Ramos (cell line): ENCODE measurements at regions not wholly inside any gene's neighbourhood (a gene's known extent, or its start where the extent isn't known, plus 50 kb on each side); places are given as distances from the start of the nearest gene placed in this dataset.
"Not testable (repeated sequence)": the region's sequence is repeated elsewhere in the genome, so short reads cannot be mapped to it uniquely, and the experiment has no call there.

Source experiments
- in situ Hi-C: fragments of 300-500 bp; cut with MboI; formaldehyde crosslinking; loops from one replicate; pipeline ENCODE4 v1.14.3; 2022; ENCODE audit warnings: low sequenced_read_pairs; ENCODE audit not compliant: unreplicated experiment

DNA sequence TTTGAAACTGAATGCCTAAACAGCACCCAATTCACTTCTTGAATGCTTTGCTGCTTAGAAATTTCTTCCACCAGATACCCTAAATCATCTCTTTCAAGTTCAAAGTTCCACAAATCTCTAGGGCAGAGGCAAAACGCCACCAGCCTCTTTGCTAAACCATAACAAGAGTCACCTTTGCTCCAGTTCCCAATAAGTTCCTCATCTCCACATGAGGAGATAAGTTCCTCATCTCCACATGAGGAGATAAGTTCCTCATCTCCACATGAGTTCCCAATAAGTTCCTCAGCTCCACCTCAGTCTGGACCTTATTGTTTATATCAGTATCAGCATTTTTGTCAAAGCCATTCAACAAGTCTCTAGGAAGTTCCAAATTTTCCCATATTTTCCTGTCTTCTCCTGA is 123.9 kb upstream of the MEOX2 start:
- in situ Hi-C loops = not testable (repeated sequence)

DNA sequence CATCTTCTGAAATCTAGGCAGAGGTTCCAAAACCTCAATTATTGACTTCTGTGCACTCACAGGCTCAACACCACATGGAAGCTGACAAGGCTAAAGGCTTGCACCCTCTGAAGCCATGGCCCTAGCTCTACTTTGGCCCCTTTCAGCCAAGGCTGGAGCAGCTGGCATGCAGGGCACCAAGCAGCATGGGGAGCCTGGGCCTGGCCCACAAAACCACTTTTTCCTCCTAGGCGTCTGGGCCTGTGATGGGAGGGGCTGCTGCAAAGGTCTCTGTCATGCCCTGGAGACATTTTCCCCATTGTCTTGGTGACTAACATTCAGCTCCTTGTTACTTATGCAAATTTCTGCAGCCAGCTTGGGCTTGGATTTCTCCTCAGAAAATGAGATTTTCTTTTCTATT is 123.5 kb upstream of the MEOX2 start:
- in situ Hi-C loops = not testable (repeated sequence)

DNA sequence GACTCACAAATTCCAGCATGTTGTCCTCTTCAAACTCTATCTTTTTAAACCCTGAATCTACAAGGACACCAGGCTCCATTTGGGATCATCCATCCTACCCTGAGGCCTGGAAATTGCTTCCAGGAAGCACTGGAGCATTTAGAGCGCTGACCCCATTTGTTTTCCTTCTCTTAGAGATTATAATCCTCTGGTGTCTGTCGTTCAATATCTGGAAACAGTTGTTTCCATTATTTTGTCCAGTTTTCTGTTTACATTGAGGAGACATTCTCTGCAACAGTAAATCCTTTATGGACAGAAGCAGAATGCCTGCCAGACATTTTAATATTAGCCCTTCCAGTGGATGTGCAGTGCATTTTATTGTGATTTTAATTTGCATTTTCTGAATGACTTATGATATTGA is 119.4 kb upstream of the MEOX2 start:
- in situ Hi-C loops = no loop called here

DNA sequence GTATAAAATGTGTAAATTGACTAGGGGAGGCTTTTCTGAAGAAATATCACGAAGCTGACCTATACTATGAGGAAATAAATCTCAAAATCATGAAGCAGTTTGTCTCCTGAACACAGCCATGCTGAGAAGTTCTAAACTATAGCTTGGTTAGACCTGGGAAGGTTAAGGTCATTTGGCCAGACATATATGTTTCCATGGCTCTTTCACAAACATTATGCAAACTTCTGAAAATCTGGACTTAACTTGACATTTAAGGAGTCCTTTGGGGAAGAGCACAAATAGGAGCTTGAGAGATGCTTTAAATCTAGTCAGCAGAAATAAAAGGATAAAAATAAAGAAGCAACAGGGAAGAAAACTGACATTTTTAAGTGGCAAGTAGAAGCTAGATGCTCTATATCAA is 115.9 kb upstream of the MEOX2 start:
- in situ Hi-C loops = no loop called here

DNA sequence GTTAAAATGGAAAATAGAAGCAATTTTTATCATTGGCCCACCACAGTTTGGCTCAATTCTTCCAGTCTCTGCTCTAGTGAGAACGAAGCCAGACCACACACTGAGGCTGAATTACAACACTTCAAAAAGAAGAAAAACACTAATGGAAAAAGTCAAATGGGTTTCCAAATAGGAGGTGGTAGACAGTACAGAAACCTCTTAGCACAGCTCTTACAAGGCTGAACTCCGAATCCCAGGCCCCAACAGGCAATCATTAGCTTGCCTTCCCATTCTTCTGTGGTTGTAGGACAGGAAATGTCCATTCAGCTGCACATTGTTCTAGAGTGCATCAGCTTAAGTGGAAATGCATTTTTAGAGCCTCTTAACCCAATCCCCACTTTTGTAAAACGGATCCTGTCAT is 115.1 kb upstream of the MEOX2 start:
- in situ Hi-C loops = no loop called here

DNA sequence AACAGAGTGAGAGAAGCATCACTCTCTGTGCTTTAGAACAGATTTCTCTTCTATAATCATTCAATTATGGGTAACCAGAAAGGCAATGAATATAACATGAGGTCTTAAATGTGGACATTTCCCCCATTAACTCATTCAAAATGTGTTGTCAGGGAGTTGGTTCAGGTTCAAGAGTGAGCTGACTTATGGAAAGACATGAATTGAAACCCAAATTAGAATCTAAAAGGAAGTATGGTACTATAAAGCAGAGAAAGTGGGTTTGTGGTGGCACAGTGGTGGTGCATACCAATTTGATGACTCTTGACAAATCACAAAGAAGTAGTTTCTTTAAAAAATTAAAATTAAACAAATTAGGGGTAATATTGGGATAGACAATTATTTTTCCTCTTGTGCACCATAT is 114.6 kb upstream of the MEOX2 start:
- in situ Hi-C loops = no loop called here

DNA sequence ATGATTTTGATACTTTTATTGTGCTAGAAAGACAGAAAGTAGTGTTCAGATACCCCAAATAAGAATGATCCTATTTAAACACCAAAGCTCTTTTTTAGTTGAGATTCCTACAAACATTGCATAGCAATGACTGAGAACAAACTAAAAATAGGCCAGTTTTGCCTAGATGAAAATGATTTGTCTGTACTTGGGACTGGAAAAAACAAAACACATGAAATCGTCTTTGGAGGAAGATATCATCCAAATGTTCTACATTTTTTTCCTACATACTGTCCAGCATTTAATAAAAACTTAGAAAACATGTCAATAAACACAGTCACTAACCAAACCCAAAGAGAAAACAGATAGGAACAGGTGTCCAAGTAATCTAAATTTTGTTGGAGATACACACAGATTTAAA is 111.6 kb upstream of the MEOX2 start:
- in situ Hi-C loops = no loop called here

DNA sequence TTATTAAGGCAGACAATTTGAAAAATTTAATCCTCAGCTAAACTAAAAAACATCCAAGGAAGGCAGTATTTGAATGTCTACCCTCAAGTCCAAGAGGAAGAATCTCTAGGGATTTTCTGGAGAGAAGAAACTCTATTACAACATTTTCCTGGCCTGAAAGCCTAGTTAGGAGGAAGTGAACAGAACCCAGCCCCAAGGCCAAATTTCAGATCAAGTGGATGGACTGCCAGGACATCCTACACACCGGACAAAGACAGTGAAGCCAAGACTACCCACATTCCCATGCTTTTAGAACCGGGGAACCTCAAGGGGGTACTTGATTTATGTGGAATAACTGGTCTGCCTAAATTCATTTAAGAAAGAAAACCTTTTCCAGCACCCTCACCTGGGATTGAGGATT is 108.9 kb upstream of the MEOX2 start:
- in situ Hi-C loops = no loop called here

DNA sequence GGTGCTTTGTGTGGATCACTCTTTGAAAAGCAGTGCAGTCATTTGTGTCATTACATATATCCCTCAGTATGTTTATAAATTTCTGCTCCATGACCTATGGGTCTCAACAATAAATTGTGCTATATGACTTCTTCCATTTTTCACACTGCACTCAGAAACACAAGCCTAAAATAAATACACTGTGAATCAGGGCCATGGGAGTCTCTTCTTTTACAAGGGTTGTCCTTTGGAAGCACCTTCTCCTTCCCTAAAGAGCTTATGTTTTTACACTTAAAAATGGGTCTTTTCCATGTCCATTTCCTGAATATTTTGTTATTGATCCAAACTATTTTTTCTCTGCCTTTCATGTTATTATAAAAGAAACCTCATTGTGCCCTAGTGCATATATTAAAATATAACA is 108.3 kb upstream of the MEOX2 start:
- in situ Hi-C loops = no loop called here

DNA sequence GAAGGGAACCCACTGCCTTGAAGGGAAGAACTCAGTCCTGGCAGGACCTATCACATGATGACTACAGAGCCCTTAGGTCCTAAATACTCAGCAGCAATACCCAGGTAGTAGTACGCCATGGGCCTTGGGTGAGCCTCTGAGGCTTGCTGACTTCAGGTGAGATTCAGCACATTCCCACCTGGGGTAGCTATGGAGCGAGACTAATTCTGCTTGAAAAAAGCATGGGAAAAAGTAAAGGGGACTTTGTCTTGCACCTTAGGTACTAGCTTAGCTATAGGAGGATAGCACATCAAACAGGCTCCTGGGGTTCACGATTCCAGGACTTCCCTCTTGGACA is 98.2 kb upstream of the MEOX2 start:
- in situ Hi-C loops = no loop called here

DNA sequence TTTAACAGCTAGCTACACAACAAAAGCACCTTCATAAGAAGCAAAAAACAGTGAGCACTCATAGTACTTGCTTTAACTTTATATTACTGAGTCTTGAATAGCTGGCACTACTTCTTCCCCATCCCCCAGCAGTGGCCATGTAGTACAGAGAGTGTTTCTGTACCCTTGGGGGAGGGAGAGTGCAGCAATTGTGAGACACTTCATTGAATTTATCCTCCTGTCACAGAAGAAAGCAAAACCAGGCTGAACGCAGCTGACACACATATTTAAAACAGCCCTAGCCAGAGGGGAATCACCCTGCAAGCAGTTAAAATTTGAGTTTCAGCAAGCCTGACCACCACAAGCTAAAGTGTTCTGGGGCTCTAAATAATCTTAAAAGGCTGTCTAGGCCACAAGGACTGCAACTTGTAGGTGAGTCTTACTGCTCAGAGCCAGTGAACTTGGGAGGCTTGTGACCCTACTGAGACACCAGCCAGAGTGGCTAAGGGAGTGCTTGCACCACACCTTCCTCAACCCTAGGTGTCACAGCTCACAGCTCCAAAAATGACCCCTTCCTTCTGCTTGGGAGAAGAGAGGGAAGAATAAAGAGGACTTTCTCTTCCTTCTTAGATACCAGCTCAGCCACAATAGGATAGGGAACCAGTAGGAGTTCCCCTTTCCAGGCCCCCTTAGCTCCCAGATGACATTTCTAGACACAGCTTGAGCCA is 97.7 kb upstream of the MEOX2 start:
- in situ Hi-C loops = no loop called here

DNA sequence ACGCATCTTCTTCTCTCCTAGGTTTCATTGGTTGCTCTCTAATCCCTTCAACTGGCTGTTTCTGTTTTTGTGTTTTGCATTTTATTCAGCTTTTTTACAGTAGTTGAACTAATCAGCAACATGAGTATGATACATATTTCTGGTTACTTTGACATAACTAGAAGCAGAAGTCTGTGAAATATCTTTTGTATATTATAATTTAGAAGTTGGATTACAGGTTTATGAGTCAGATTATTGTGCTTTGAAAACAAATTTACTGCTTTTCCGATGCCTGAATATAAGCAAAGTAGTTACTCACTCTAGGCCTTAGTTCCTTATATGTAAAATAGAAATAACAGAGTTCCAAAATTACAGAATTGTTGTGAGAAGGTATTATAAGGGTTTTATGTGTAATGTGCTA is 96.2 kb upstream of the MEOX2 start:
- in situ Hi-C loops = no loop called here

DNA sequence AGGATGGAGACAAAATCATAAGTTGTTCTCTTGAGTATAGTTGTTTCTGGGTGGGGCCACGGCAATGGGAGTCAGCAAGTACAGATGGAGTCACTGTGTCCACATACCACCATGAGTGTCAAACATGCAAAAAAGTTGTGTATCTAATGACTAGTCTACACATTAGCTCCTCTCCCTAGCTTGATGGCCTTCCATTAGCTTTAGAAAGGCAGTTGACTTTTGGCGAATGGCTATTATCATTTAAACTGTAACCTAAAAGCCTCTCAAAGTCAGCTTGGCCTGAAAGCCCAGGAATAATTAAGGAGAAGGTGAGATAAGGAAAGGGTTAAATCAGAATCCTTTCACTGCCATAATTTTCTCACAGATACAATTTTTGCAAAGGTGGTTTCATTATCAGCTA is 95.5 kb upstream of the MEOX2 start:
- in situ Hi-C loops = no loop called here

DNA sequence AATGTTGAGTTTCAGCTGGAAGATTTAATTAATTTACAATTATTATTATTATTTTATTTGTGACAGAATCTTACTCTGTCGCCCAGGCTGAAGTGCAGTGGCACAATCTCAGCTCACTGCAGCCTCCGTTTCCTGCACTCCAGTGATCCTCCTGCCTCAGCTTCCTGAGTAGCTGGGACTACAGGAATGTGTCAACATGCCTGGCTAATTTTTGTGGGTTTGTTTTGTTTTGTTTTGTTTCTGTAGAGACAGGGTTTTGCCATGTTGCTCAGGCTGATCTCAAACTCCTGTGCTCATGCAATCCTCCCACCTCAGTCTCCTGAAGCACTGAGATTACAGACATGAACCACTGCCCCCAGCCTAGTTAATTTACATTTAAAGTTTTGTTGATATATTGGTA is 93.8 kb upstream of the MEOX2 start:
- in situ Hi-C loops = no loop called here

DNA sequence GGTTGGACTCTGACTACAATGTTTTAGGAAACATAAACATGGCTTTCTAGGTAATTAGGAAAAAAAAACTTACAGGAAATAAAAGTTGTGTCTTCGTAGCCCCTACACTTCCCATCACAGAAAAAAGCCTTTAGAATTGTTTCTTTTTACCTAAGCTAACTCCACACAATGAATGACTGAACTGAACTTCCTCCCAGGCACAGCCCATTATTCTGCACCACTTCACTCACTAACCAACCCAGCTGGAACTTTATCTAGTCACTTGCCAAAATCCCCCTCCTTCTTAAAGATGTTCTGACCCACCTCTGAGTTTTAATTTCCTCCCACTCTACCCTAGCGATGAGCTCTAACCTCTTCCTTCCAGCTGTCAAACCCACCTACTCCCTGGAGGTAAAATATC is 91.7 kb upstream of the MEOX2 start:
- in situ Hi-C loops = no loop called here

DNA sequence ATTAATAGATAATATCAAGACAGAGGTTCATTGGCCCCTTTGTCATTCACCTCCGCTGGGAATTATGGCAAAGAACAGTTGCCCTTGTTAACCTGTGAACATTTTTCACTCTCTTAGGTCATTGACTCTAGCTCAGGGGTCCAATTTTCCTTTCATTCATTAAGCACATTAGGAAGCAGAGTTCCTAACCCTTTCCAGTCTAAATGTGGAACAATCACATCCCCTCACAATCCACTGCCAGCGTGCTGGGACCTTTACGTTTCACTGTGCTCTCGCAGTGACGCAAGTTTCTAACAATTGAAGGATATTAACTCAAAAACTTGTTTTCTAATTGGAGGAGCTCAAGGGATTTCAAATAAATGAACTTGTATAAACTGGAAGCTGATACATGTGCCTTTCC is 79.3 kb upstream of the MEOX2 start:
- in situ Hi-C loops = no loop called here

DNA sequence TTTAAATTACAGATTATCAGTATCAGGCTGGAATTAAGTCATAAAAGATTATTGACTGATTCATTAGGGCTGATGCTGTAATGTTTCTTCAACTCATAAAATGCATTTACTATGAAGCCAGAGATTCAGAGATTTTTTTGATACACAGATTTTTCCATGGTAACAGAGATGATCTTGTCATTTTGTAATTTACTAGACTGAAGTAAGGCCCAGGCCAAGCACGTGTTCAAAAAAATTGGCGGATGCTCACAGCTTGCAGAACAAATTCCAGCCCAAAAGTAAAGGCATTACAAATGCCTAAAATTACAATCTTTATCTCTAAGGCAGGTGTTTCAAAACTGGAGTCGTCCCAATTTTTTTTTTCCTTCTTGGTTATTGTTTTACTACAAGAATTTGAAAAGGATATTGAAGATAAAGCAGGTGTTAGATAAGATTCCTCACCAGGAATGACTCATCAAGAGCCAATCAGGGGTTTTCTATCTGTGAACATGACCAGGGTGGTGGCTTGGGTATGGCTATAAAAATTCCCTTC is 78.4 kb upstream of the MEOX2 start:
- in situ Hi-C loops = no loop called here

DNA sequence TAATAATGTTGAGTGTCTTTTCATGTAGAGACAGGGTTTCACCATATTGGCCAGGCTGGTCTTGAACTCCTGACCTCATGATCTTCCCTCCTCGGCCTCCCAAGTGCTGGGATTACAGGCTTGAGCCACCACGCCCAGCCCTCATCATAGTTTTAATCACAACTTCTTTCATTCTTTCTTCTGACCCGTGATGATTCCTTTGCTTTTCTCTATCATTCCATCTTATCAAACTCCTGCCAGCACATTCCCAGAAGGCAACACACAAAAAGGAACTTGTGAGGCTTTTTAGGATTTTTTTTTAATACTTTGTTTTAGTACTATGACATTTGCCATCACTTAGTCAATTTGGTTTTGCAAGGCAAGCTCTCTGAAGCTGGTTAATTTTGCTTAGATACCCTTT is 77.5 kb upstream of the MEOX2 start:
- in situ Hi-C loops = no loop called here

DNA sequence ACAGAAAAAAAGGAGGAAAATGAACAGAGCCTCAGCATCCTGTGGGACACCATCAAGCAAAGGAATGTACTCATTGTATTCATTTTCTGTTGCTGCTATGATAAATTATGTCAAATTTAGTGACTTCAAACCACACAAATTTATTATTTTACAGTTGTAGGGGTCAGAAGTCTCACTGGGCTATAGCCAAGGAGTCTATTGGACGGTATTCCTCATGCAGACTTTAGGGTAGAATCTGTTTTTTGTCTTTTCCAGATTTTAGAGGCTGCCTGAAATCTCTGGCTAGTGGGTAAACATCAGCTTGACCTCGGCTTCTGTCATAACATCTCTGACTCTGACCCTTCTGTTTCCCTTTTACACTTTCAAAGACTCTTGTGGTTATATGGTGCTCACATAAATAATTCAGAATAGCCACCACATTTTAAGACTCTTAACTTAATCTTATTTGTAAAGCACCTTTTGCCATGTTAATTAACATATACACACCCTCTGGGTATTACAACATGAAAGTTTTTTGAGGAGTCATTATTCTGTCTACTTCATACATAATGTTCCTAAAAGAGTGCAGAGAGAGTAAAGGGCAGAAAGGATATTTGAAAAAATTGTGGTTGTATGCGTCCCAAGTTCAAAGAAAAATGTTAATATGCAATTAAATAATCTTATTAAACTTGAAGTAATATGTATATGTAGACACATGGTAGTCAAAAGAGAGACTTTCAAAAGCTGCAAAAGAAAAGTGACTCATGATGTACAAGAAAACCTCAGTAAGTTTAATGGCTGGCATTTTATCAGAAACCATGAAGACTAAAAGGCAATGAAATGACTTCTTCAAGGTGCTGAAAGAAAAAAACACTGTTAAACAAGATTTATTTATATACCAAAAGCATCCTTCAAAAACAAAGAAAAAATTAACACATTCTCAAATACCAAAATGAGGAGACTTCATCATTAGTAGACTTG is 70.8 kb upstream of the MEOX2 start:
- in situ Hi-C loops = no loop called here

DNA sequence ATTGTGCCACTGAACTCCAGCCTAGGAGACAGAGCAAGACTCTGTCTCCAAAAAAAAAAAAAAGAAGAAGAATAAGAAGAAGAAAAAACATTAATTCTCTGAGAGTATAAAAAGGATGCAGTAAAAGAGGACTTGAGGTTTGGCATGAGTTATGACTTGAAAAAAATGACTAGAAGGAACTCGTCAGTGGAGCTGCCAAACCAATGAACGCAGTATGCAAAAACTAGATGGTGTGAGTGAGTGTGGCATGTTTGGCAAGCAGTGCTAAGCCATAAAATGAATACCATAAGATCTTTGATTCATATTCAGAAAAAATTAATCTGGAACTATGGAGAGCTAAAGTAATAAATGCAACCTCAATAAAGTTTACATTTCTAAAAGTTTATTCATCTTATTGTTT is 68.6 kb upstream of the MEOX2 start:
- in situ Hi-C loops = no loop called here

DNA sequence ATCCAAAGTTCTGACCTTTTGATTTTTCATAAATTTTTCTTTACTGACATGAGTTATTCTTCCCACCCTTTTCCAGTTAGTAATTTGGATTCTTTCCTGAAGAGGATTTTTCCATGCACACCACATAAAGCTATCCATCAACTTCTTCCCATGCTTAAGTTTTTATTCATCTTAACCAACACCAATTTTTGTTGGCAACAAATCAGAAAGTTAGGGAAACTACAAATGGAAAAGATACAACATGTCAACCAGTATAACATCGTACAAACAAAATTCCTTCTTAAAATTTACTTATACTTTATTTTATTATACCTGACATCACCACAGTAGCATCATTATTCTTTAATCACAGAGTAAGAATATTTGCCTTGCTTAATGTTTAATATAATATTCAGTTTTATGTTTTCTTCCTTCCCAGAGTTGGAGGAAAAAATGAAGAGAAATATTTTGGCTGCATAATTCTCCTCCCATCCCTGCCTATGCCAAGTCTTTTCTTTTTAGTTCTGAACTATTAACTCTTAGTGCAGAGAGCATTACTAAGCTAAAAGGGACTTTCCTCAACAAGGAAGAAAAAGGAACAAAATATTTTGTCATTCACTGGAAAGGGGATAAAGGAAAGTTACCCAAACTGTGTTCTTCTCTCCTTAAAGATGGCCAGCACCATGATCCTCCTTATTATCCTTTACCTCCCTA is 67.5 kb upstream of the MEOX2 start:
- in situ Hi-C loops = no loop called here
